ENCODE measurements at regions not wholly inside any gene's neighbourhood (a gene's known extent, or its start where the extent isn't known, plus 50 kb on each side); places are given as distances from the start of the nearest gene placed in this dataset.
"Not testable (repeated sequence)": the region's sequence is repeated elsewhere in the genome, so short reads cannot be mapped to it uniquely, and the experiment has no call there.

DNA sequence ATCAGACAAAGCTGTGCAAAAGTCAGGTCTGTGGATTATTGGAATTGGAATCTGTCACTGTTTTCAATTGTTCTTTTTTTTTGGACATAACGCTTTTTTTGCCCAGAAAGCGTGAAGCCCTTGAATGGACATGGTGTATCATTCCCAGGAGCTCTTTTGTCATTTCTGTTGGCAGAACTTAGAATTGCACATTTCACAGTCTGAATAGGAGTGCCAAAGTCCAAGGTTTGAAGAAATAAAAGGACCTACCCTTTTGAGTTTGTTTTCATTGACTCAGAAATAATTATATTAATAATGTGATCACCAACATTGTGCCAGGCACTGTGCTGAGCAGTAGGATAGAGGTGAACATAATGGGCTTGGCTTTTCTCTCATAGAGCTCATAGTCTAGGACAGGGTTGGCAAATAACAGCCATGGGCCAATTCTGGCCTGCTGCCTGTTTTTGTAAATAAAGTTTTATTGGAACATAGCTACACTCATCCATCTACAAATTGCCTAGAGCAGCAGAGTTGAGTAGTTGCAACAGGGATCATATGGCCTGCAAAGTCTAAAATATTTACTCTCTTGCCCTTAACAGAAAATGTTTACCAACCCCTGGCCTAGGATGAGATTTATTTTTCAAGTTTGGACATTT, 62.6 kb upstream of the ATXN1 start:
- DNase-seq (ENCODE audit: low spot score), result no peak

- DNase-seq (ENCODE audit: low spot score), result no peak
These were observed 61.9 kb upstream of the ATXN1 start for GRCh38 chr6:16822975-16823717.

DNA sequence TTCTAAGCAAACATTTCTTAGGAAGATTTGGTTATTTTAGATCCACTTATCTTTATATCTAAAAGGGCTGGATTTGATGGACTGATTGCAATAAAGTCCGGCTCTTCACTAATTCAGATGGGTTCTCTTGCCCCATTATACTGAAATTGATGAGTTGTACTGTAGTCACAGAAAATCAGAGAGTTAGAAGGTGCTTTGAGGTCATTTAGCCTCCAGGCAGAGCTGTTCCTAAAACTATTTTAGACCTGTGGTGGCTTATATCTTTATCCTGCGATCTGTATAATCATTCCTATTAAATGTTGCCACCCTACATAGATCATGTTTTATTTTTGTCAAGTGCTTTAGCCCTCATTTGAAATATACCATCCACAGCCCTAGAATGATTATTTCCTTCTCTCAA, 61.3 kb upstream of the ATXN1 start:
- DNase-seq (ENCODE audit: low spot score), result no peak

GRCh38 chr6:16821834-16822264, 60.6 kb upstream of the ATXN1 start:
- no peak for DNase-seq (ENCODE audit: low spot score)

- DNase-seq (ENCODE audit: low spot score), result not testable (repeated sequence)
These were observed 59.0 kb upstream of the ATXN1 start for GRCh38 chr6:16820262-16820661.

GRCh38 chr6:16819752-16820151, 58.5 kb upstream of the ATXN1 start:
- no peak for DNase-seq (ENCODE audit: low spot score)

GRCh38 chr6:16818992-16819626, 57.8 kb upstream of the ATXN1 start:
- DNase-seq (ENCODE audit: low spot score), result no peak

- no peak for DNase-seq (ENCODE audit: low spot score)
These were observed 56.3 kb upstream of the ATXN1 start for GRCh38 chr6:16817594-16817993.

DNA sequence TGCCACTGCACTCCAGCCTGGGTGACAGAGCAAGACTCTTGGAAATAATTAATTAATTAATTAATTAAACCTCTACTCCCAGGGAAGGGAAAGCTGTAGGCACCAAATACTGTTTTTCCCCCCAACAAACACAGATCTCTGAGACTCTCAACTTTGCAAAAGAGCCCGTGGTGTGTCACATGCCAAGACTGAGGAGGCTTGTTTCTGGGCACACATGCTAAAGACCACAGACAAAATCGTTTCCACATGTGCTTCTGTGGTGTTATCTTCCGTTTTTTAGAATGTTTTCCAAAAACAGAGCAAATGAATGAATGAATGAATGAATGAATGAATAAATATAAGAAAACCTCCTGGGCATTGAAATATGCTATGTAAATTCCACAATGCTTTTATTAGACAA, 55.6 kb upstream of the ATXN1 start:
- DNase-seq (ENCODE audit: low spot score), result no peak

DNA sequence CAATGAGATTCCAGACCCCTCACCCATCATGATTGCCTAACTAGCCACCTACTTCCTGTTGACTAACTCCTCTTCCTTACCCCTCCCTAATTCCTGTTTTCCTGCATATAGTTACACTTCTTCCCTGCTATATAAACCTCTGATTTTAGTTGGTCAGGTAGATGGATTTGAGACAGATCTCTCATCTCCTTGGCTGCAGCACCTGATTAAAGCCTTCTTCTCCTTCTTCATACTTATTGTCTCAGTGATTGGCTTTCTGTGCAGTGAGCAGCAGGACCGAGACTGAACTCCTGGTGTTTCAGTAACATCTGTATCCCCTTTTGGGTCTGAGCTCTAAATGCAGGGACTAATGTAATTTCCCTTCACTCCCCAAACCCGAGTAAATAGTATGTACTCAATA, 51.7 kb upstream of the ATXN1 start:
- DNase-seq (ENCODE audit: low spot score), result no peak

DNA sequence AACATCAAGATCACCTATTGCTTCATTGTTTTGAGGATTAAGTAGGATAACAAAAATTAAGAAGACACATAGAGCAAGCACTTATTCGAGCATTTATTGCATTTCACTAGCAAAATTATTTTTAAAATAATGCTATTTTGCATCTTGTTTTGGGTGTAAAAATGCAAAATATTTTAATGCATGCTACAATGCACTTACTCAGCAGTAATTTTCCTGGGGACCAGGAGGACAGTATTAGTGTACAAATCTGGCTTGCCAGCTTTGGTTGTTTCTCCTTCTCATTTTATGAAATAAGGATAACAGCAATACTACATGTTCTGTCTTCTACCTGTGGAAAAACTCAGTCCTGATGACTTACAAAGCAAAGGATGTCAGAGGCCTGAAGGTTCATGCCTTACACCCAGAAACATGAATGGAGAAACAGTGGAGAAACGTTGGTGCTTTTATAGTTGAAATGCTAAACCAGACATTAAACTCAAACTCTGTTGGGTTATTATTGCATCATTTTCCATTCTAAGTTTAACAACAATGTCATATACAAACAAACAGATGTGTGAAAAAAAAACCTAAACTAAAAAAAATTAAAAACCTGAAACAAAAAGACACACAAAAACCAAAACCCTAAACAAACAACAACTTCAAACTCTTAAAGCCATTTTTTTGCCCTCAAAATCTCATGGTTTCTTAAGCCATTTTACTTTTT, 50.2 kb upstream of the ATXN1 start:
- no peak for DNase-seq (ENCODE audit: low spot score)

All from hematopoietic multipotent progenitor cell treated with erythropoietin and hydrocortisone succinate and interleukin-3 and kit ligand, for 15 days (in vitro differentiated cells).